ENCODE measurements at regions not wholly inside any gene's neighbourhood (a gene's known extent, or its start where the extent isn't known, plus 50 kb on each side); places are given as distances from the start of the nearest gene placed in this dataset.

GRCh38 chr3:21067031-21067813 is 683.8 kb downstream of the ZNF385D start:
- H3K9me3 Mint-ChIP-seq = peaks cover 3% of the 10 kb centered on the region
- no peak for DNase-seq (ENCODE audit: extremely low spot score, unreplicated experiment)
- no peak overlapping the region for H3K4me3 Mint-ChIP-seq
- no peak for TF ChIP-seq CTCF (conservative IDR thresholded peaks at IDR 0.05)
- no peaks in the 10 kb centered on the region for H3K27me3 Mint-ChIP-seq
- no peaks in the 10 kb centered on the region for H3K4me1 Mint-ChIP-seq (ENCODE audit: unreplicated experiment)
- no peaks in the 10 kb centered on the region for H3K36me3 Mint-ChIP-seq
- H3K27ac Mint-ChIP-seq = no peak overlapping the region

GRCh38 chr3:21062831-21063294 is 688.1 kb downstream of the ZNF385D start:
- Mint-ChIP-seq H3K27me3 (no peaks in the 10 kb centered on the region), H3K9me3 (no peaks in the 10 kb centered on the region), H3K4me1 (ENCODE audit: unreplicated experiment) (no peaks in the 10 kb centered on the region), H3K36me3 (no peaks in the 10 kb centered on the region), H3K4me3 (no peak overlapping the region), H3K27ac (no peak overlapping the region)
- TF ChIP-seq CTCF (conservative IDR thresholded peaks at IDR 0.05) = no peak
- DNase-seq (ENCODE audit: extremely low spot score, unreplicated experiment) = no peak

GRCh38 chr3:21059404-21059803 is 691.6 kb downstream of the ZNF385D start:
- peaks cover 4% of the 10 kb centered on the region for H3K9me3 Mint-ChIP-seq
- no peaks in the 10 kb centered on the region for H3K27me3 Mint-ChIP-seq
- no peak overlapping the region for H3K27ac Mint-ChIP-seq
- H3K36me3 Mint-ChIP-seq = no peaks in the 10 kb centered on the region
- H3K4me1 Mint-ChIP-seq (ENCODE audit: unreplicated experiment) = no peaks in the 10 kb centered on the region
- H3K4me3 Mint-ChIP-seq = no peak overlapping the region
- TF ChIP-seq CTCF (conservative IDR thresholded peaks at IDR 0.05) = no peak
- DNase-seq (ENCODE audit: extremely low spot score, unreplicated experiment) = no peak

GRCh38 chr3:21056293-21056692 is 694.7 kb downstream of the ZNF385D start:
- H3K9me3 Mint-ChIP-seq = peaks cover 8% of the 10 kb centered on the region

GRCh38 chr3:21055015-21055414 is 696.0 kb downstream of the ZNF385D start:
- no peaks in the 10 kb centered on the region for H3K27me3 Mint-ChIP-seq
- TF ChIP-seq CTCF (conservative IDR thresholded peaks at IDR 0.05) = no peak
- no peaks in the 10 kb centered on the region for H3K4me1 Mint-ChIP-seq (ENCODE audit: unreplicated experiment)
- H3K4me3 Mint-ChIP-seq = no peak overlapping the region
- H3K9me3 Mint-ChIP-seq = peaks cover 8% of the 10 kb centered on the region
- H3K27ac Mint-ChIP-seq = no peak overlapping the region
- H3K36me3 Mint-ChIP-seq = no peaks in the 10 kb centered on the region
- no peak for DNase-seq (ENCODE audit: extremely low spot score, unreplicated experiment)

More at GRCh38 chr3:21056293-21056692, 694.7 kb downstream of the ZNF385D start:
- Mint-ChIP-seq H3K4me3 (no peak overlapping the region), H3K4me1 (ENCODE audit: unreplicated experiment) (no peaks in the 10 kb centered on the region), H3K27me3 (no peaks in the 10 kb centered on the region), H3K36me3 (no peaks in the 10 kb centered on the region), H3K27ac (no peak overlapping the region)
- no peak for TF ChIP-seq CTCF (conservative IDR thresholded peaks at IDR 0.05)
- DNase-seq (ENCODE audit: extremely low spot score, unreplicated experiment) = no peak
